HEK293T (cell line): ENCODE measurements at regions not wholly inside any gene's neighbourhood (a gene's known extent, or its start where the extent isn't known, plus 50 kb on each side); places are given as distances from the start of the nearest gene placed in this dataset.

Source experiments
- FOXA1 ChIP-seq: fragments of 450-650 bp; IDR thresholded peaks from 2 replicates; pipeline ENCODE4 v1.6.1; 2016; ENCODE audit warnings: mild to moderate bottlenecking
- HDGF ChIP-seq: fragments of 450-650 bp; IDR thresholded peaks from 2 replicates; pipeline ENCODE4 v1.6.1; 2017; ENCODE audit warnings: antibody characterized with exemption, borderline replicate concordance
- SP1 ChIP-seq: fragments of 450-650 bp; IDR thresholded peaks from 2 replicates; pipeline ENCODE4 v1.6.1; 2017

DNA sequence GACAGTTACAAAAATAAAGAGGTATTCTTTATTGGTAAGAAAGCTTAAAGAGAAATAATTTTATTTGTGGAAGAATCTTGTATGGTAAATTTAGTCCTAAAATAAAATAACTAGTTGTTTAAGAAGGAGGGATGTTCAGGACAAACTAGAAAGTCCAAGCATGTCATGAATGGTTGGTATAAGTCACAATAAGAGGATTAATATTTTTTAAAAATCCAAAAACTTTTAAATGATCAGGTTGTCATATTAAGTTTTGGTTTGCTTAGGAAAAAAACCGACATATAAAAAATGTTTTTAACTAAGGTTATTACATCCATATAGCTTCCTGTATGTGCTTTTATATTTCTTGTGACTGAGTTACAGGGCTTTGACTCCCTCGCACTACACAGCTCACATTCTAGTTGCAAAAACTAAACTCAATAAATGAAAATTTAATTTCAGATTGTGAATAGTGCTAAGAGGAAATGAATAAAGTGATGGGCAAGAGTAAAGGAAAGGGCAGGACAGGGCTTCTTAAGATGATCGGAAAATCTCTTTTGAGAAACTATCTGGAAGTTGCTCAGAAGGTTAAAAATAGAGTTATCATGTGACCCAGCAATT lies 80.7 kb upstream of the METAP2 start:
- TF ChIP-seq SP1 (no peak), FOXA1 (no peak), HDGF (no peak)
